Heart left ventricle (tissue), 13 donors: ENCODE measurements at regions not wholly inside any gene's neighbourhood (a gene's known extent, or its start where the extent isn't known, plus 50 kb on each side); places are given as distances from the start of the nearest gene placed in this dataset.

ENCODE experiments used
- POLR2A ChIP-seq, 2 donors: fragments of 450-650 bp; IDR thresholded peaks; one replicate each; pipeline ENCODE4 v1.6.1; 2017; ENCODE audit warnings: antibody characterized with exemption in 2 of 2, mild to moderate bottlenecking in 2 of 2, moderate library complexity in 2 of 2
- TF ChIP-seq, protein P1 (sequence below), 12 donors: fragments of 200-600 bp; sonication (generic) in 4 of 12; IDR thresholded peaks; one replicate each; pipeline versions ENCODE4 v1.5.0 to v1.8.0; 2018 to 2022; ENCODE audit warnings: antibody characterized with exemption in 12 of 12, mild to moderate bottlenecking in 5 of 12
- donor health status: ischemic (EF 13 %, LVEDD 7.1; RV severe dilation, severe dysfunction).
- donor health status: DM: no; HTN: yes; CAD: no.
- donor health status: DM: no; HTN: no; CAD: no.
- donor health status: ischemic (EF 25% LVEDD 6.9; RV normal size, moderate dysfunction).
- donor health status: ischemic (EF 25% LVEDD 5.7; RV mildly dilated, moderate dysfunction).
- donor health status: ischemic (EF 35%, LVEDD 5.7; RV mildly dilated, moderate dysfunction).
- donor health status: nonischemic (EF 11% LVEDD 7.7; RV severe dilation, severe dysfunction).
- donor health status: DM: yes; HTN: yes; CAD: no.
- donor health status: PGD.
- donor health status: ischemic (EF 29% LVEDD 5.4; RV normal size, mild dysfunction).
- donor health status: nonischemic (EF 23%, LVEDD 6.1; RV moderate dilation, normal function).

DNA sequence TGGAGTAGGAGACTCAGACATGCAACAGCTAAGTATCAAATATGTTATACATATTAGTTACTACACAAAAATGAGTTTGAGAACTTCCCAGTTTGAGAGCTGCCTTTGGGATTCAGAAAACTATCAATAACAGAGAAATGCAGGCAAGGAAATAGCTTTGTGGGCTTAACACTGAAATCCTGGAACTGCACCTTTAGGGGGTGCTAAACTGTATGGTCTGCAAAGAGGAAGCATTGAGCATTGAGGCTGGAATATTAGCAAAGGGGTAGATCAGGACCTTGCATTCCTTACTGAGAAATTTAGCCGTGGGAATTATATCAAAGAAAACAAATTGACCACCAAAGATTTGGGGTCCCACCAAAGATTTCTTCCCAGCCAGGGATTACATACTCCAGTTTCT lies 580.0 kb downstream of the ZNF385D start:
- no peak for TF ChIP-seq POLR2A (IDR thresholded peaks at IDR 0.05)
- TF ChIP-seq, protein P1, sequence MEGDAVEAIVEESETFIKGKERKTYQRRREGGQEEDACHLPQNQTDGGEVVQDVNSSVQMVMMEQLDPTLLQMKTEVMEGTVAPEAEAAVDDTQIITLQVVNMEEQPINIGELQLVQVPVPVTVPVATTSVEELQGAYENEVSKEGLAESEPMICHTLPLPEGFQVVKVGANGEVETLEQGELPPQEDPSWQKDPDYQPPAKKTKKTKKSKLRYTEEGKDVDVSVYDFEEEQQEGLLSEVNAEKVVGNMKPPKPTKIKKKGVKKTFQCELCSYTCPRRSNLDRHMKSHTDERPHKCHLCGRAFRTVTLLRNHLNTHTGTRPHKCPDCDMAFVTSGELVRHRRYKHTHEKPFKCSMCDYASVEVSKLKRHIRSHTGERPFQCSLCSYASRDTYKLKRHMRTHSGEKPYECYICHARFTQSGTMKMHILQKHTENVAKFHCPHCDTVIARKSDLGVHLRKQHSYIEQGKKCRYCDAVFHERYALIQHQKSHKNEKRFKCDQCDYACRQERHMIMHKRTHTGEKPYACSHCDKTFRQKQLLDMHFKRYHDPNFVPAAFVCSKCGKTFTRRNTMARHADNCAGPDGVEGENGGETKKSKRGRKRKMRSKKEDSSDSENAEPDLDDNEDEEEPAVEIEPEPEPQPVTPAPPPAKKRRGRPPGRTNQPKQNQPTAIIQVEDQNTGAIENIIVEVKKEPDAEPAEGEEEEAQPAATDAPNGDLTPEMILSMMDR (IDR thresholded peaks at IDR 0.05): peak in 7 of 12 donors; percentile 9 to 40 (median 30)
